Erythroblast (primary cell): ENCODE measurements at regions not wholly inside any gene's neighbourhood (a gene's known extent, or its start where the extent isn't known, plus 50 kb on each side); places are given as distances from the start of the nearest gene placed in this dataset.

Source experiments
- GATA1 ChIP-seq: IDR thresholded peaks from 2 replicates; pipeline ENCODE4 v1.6.1; 2011; ENCODE audit warnings: low read depth, mild to moderate bottlenecking, control low read depth, low read length, moderate library complexity
- POLR2A ChIP-seq: IDR thresholded peaks from 2 replicates; pipeline ENCODE4 v1.6.1; 2011; ENCODE audit warnings: mild to moderate bottlenecking, low read length

DNA sequence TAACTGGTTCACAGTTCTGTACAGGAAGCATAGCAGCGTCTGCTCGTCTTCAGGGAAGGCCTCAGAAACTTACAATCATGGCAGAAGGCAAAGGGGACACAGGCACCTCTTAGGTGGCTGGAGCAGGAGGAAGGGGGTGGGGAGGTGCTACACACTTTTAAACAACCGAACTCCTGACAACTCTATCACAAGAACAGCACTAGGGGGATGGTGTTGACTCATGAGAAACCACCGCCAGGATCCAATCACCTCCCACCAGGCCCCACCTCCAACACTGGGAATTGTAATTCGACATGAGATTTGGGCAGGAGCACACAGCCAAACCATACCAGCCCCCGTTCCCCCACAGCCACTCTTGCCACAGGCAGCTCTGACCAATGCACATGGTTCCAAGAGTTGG lies 306.3 kb upstream of the POU3F1 start:
- TF ChIP-seq POLR2A: no peak
- no peak for TF ChIP-seq GATA1
